Left renal pelvis (tissue), 4 donors: ENCODE measurements at regions not wholly inside any gene's neighbourhood (a gene's known extent, or its start where the extent isn't known, plus 50 kb on each side); places are given as distances from the start of the nearest gene placed in this dataset.
"Not testable (repeated sequence)": the region's sequence is repeated elsewhere in the genome, so short reads cannot be mapped to it uniquely, and the experiment has no call there.

ENCODE experiments used
- DNase-seq, 4 donors: peaks; one replicate each; pipeline ENCODE4 v3.0.0-alpha.2; 2013; ENCODE audit warnings: low read depth in 4 of 4, low spot score in 3 of 4

DNA sequence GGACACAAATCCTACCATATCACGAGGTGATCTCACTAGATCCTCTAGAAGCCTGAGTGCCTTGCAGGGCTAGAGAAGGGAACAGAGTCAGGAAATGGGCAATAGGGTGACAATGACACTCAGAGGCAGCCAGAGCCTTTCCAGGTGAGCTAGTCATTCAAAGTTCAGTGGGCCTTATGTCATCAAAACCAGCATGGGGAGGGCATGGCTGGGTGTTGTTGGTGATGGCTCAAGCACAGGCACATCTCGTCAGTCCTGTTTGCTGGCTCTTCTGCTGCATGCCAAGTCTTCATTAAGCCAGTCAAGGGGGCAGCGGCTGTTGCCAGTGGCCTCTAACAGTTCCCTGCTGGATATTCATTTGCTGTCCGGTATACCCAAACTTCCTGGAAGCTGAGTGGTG, 99.6 kb upstream of the USP24 start:
- no peak for DNase-seq

DNA sequence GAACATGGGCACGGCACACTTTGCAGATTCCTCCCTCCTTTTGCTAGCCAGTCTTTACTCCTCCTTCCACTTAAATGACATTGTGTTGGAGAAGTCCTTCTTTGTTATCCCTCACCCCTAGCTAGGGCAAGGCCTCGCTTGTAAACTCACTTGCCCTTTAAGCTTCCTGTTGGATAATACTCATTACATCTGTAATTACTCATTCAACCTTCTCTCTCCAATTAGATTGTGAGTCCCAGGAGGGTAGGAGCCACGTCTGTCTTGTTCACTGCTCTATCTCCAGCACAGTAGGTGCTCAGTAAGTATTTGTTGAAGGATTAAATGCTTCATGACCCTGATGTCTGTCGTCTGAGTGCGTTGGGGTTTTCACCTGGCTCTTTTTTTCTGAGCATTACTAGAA, 98.7 kb upstream of the USP24 start:
- no peak for DNase-seq

DNA sequence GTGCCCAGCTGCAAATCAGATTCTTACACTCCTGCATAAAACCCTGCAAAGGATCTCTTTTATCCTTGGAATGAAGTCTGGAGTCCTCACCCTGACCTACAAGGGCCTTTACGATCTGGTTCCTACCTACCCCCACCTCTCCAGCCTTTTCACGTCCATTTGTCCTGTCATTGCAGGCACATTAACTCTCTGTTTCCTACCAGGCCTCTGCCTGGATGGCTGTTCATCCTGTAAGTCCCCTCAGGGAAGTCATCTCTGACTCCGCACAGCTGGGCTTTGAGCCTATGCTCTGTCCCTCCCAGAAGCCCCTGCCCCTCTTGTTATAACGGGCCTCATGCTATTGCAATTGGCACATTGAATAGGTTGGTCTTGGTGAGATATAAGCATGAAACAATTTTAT, 96.8 kb upstream of the USP24 start:
- no peak for DNase-seq

DNA sequence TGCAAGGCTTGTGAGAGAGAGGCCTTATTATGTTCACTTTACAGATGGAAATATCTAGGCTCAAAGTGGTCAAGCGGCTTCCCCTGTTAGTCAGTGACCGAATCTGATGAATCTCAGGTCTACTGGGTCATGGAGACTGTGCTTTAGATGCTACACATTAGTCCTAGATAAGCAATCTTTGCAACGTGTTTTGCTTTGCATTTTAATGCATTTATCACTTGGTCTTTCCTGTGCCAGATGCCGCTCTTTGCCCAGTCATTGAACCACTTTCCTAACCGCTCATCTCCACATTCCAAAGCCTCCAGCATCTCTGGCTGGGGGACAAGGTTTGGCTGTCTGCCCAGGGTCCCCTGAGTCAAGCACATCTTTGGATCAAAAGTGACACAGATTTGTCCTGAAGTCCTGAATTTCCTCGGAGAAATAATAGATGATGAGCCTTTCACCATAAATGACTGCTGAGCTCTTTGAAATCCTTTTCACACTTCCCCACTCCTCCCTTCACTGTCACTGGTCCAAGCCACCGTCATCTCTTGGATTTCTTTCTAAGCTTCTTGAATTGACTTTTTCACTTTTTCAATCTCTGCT, 96.0 kb upstream of the USP24 start:
- DNase-seq = no peak

DNA sequence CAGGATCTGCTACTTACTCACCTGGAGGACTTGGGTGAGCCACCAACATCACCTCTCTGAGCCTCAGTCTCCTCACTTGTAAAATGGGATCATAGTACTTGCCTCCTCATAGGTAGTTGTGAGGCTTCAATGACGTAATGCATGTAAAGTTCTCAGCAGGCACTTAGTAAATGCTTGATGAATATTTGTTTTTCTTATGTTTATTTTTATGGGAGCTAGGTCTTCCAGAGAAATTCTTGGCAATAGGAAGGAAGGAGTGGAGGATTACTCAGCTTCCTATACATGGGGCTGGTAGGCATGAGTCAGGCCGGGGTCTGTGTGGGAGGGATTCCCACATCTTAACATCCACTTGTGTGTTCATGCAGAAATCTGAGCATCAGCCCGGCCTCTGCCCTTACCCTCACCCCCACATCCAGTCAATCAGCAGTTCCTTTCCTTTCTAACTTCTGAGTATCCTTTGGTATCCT, 95.4 kb upstream of the USP24 start:
- no peak for DNase-seq

DNA sequence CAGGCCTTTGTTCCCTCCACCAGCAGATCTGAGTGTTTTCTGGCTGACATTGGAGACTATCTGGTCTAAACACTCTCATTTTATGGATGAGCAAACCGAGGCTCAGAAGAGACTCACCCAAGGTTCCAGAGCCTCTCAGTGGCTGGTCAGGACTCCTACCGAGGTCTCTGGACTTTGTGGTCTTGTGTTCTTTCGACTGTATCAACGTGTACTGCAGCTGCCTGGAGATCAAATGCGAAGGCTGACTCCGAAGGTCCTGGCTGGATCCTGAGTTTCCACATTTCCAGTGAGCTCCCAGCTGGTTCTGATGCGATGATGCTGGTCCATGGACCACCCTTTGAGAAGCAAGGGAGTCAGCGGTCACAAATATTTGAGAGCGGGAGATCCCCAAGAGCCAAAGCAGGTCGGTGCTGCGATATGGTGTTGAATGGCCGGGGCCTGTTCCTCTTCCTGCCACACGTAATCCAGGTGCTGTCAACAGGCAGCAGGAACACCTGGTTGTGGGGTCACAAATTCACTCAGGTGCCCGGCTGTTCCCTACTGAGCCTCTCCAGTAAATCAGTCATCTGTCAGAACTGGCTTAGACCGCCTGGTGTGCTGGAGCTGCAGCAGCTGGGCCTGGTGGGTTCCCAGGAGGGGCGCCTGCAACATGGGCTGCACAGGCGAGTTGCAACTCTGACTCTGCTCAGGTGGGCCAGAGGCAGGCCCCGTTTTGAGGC, 94.8 kb upstream of the USP24 start:
- no peak for DNase-seq

DNA sequence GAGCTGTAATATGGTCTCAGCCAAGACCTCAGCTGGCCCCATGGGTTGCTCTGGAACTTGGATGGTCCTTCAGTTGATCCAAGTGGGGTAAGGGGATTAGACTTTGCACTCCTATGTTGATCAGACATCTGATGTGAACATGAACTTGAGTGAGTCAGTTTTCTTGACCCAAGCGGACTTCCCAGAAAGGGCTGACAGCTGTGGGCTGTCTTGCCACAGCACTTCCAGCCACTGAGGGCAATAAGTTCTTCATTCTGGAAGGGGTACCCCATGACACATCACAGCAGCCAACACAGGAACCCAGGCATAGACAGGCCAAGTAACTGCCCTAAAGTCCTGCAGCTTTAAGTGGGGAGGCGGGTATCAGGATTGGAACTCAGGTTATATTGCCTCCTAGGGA, 93.9 kb upstream of the USP24 start:
- no peak for DNase-seq

DNA sequence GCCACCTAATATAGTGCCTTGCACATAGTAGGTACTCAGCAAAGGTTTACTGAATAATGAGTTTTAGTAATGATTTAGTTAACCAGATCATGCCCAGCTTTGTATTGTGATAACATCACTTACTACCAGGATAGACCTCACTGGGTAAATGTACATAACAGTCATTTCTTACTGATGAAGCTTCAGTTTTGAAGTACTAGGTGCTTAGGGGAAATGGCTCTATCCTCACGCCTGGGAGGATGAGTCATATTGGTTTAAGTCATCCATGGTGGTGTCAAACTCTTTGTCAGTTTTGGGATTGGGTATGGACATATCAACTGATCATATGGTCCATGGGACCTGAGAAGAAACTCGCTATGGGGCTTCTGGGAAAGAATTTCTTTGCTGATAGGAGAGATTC, 90.6 kb upstream of the USP24 start:
- DNase-seq = no peak

DNA sequence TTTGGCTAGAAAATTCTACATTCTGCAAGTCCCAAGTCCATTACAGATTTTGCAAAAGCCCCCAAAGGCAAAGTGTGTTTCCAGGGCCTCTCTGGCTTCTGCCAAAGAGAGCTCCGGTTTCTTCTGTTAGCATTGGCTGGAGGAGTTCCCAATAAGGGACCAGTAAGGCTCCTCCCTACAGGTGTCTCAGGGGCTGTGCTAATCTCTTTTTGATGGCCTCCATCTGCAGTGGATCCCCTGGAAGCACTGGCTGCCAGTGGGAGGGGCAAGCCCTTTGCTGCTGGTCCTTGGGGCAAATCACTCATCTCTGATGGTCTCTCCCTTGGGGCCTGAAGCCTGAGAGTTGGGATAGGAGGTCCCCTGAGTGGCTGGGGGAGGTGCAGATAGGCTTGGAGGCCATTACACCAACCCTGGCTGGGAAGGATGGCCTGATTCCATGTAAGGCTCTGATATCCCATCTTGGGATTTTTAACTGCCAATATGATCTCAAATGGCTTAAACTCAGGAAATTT, 89.1 kb upstream of the USP24 start:
- no peak for DNase-seq

DNA sequence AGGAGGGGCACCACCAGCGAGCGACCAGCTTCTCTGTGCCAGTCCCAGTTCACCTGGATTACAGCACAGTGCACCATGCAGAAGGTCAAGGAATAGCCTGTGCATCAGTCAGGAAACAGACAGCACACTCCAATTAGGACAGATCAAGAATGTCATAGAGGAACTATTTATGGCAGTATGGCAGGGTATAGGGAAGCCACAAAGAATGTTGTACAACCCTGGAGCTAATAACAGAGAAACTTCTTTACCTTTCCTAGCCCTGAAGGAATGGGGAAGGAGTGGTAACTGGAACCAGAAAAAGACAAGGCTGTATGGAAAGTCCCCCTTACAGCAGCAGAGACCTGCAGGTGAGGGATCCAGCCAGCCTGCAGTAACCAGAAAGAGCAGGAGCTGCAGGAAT, 87.8 kb upstream of the USP24 start:
- DNase-seq = no peak

DNA sequence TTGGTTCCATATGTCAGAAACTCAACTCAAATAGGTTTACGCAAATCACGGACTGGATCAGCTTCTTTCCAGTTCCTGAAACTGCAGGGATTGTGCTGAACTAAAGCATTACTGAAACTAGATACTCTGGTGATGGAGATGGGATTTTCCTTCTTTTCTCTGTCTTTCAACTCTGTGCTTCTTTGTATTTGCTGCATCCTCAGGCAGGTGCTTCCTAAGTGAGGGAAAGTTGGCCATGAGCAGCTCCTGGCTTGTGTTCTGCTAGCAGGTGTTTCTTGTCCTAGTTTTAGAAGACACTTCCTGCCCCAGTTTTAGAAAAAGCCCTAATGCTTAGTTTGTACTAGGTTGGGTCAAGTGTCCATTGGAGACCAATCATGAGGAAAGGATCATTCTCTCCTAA, 86.7 kb upstream of the USP24 start:
- DNase-seq = no peak

DNA sequence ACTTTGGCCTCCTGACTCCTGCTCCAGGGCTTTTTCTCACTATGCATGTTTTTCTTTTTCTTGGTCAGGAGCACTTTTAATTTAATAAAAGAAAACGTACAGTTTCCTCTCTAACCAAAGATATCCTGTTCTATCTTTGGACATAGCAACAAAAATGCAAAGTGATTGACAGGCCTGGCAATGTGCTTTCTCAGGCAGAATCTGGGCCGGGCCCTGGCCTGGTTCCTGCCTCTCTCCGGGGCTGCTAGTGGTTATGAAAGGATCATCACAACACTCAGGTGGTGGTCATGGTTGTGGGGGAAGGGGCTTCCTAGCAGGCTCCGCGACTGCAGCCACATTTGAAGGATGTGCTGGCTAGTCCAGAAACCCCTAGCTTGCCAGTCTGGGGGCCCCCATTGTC, 85.8 kb upstream of the USP24 start:
- DNase-seq = no peak

DNA sequence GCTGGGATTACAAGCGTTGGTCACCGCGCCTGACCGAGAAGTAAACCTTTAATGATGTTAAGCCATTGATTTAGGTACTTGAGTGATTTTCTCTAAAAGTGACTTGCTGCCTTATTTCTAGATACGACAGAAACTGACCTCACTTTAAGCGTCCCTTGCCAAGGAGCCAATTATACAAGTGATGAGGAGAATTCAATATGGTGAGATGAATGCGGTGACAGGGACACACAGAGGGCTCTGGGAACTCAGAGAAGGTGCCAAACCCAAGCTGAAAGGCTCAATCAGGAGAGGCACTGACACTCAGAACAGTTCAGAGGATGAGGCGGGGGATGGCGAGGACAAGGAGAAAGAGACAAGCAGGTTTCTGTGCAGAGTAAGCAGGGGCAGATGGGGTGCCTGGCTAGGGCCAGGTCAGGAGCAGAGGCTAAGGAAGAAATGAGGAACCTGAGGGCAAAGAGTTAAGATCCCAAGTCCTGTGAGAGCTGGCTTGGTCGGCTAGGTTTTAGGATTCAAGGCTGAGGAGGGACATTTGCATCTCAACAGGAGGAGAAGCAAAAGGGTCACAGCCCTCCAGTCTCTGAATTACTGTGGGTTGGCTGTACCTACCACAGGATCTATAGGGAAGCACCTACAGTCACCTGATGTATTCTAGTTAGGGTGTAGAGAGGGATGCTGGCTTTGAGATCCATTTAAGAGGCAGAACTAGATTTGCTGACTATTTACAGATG, 83.2 kb upstream of the USP24 start:
- DNase-seq = no peak

DNA sequence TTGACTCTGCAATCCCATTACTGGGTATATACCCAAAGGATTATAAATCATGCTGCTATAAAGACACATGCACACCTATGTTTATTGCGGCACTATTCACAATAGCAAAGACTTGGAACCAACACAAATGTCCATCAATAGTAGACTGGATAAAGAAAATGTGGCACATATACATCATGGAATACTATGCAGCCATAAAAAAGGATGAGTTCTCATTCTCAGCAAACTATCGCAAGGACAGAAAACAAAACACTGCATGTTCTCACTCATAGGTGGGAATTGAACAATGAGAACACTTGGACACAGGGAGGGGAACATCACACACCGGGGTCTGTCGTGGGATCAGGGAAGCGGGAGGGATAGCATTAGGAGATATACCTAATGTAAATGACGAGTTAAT, 81.1 kb upstream of the USP24 start:
- DNase-seq = not testable (repeated sequence)

DNA sequence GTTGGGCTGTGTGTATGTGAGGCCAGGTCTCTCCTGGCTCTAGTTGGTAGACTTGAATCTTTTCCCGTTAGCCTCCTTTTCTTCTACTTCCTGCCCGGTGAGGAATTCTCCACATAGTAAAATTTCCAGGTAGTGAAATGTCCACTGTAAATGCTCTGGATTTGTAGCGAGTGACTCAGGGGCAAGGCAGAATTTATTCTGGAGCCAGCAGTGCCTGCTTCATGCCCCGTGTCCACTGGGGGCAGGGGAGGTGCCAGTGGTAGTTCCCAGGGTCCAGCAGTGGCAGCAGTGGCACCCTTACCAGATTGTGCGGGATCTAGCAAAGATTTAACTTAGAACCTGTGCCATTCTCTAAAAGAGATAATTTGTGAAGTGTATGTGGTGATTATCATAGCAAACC, 74.5 kb upstream of the USP24 start:
- DNase-seq = no peak

DNA sequence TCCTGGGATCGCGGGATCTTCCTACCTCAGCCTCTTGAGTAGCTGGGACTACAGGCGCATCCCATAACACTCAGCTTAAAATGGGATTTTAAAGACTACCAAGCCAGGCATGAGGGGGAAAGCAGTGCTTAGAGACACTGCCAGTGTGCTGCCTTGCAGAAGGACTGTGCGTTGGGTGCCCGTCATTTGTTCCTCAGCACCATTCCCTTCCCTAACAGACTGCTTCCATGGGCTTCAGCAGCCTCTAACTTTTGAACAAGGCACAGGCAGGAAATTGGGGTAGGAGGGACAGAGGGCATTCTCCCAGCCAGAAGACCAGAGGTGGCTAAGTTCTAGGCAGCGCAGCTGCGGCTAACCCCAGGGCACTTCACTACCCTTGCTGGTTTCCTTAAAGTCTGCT, 73.9 kb upstream of the USP24 start:
- DNase-seq = no peak

DNA sequence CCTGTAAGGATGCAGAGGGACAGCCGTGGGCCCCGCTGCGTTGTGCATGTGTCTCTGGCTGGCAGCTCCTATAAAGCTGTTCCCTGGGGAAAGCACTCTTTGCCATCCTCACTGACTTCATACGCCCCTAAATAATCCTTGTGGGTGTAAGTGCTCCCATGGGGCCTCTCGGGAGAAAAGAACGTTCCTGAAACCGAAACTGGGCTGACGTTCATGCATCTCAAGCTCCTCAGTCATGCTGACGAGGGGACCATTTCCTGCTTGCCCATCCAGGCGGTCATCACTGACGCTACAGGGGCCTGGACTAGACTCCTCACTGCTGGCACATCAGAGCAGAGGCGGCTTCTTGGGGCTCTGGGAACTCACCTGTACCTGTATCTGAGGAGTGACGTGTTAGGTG, 73.1 kb upstream of the USP24 start:
- no peak for DNase-seq

DNA sequence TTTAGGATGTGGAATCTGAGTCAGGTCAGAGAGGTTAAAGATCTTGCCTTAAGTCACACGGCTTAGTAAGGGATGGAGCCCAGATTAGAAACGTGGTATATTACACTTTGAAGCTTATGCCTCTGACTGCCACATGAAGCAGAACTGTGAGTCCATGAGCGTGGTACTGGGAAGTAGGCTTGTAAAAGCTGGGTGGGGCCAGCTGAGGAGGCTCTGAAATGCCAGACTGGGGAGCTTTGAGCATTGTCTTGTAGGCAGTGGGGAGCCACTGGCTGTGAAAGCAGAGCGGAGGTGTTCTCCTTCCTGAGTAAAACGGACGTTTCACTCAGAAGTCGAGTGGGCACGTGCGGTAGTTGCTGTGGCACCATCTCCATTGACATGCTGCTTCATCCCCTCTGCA, 72.6 kb upstream of the USP24 start:
- no peak for DNase-seq

DNA sequence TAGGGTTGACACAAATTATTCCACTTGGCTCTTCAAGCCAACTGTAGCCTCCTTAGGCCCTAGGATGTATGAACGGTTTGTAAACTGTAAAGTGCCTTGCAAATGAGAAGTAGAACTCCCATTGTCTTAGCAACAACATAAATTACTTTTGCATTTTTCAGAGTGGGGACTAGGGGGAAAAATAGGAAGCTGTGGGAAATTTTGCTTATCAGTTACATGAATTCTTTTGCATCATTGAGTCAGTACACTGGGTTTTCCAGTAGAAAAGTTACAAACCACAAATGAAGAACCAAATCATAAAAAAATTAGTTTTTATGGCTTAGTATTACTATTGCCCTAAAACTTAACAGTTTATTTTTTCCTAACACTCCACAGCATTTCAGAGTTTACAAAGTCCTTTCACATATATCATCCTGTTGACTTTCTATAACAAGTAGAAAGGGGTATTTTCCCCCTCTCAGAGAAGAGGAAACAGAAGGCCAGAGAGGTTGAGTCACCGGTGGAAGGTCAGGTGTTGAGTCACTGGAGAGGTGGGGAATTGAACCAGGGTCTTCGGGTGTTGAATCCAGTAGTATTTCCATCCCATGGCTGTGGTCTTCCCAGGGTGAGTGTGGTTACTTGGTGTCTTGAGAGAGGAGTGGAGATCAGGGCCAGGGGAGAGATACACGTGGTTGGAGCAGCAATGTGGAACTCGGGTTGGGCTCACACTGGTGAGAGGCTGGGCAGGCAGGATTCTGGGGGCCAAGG, 71.9 kb upstream of the USP24 start:
- no peak for DNase-seq

DNA sequence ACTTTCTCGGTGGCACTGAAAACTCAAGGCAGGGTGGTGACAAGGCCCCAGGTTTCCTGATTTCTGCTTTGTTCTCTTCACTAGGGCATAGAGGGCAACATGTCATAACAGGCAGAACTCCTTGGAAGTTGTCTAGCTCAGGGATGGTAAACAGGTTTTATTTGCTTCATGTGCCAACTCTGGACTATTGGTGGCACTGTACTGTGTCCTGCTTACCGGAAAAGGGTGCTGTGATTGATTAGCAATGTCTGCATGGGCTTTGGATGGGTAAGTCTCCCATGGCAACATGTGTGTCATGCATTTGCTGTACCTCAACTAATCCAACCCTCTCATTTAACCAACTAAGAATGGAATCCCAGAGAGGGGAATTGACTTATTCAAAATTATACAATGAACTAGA, 70.7 kb upstream of the USP24 start:
- DNase-seq = no peak

DNA sequence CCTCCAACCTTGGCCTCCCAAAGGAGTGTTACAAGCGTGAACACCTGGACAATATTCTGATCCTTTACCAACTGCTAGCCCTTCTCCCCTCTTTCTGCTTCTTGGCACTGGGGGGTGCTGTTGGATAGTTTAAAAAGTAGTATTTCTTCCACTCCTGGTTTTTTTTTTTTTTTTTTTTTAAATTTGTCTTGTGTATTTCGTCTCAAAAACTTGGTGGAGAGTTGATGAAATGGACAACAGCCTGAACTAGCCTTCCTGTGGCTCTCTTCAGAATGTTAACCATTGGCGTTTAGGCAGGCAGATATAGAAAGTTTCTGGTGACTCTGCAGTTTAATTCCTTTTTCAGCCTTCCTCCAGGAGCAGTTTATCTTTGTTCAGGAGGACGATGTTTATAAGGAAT, 69.7 kb upstream of the USP24 start:
- peak in 3 of 4 donors; percentile 14 to 33 (median 27) for DNase-seq
